AG04450 (cell line): ENCODE measurements at regions not wholly inside any gene's neighbourhood (a gene's known extent, or its start where the extent isn't known, plus 50 kb on each side); places are given as distances from the start of the nearest gene placed in this dataset.

Experiments used
- CTCF ChIA-PET: fragments of 300-600, 350-600 bp; formaldehyde crosslinking; extraction: SDS; loops from one replicate; lab custom pipeline; 2022; ENCODE audit warnings: antibody characterized with exemption, inconsistent platforms; lab: Charles Lee
- POLR2A ChIA-PET: fragments of 350-600 bp; formaldehyde crosslinking; extraction: SDS; loops from one replicate; lab custom pipeline; 2021; ENCODE audit warnings: antibody characterized with exemption, inconsistent platforms; lab: Yijun Ruan, JAX
- DNase-seq: peaks from one replicate; pipeline ENCODE4 v3.0.0-alpha.2; 2011; ENCODE audit warnings: low read depth, low spot score
- H3K27ac ChIP-seq: one replicate; pipeline ENCODE4 v1.5.1; 2012; ENCODE audit warnings: low read depth, low read length, control low read depth
- H3K27me3 ChIP-seq: one replicate; pipeline ENCODE4 v1.6.0; 2012; ENCODE audit warnings: low read length; ENCODE audit not compliant: control insufficient read depth, insufficient read depth
- H3K4me3 ChIP-seq: 2 replicates; pipeline ENCODE4 v1.5.1; 2011; ENCODE audit warnings: mild to moderate bottlenecking, low read depth, low read length, control low read depth
- H3K9me3 ChIP-seq: 2 replicates; pipeline ENCODE4 v1.5.1; 2012; ENCODE audit warnings: low read length; ENCODE audit not compliant: control insufficient read depth, insufficient read depth
- TF ChIP-seq, protein P1 (sequence below): IDR thresholded peaks from 2 replicates; pipeline ENCODE4 v1.5.1; 2011; ENCODE audit warnings: low read depth, low read length, control low read depth, inconsistent platforms

DNA sequence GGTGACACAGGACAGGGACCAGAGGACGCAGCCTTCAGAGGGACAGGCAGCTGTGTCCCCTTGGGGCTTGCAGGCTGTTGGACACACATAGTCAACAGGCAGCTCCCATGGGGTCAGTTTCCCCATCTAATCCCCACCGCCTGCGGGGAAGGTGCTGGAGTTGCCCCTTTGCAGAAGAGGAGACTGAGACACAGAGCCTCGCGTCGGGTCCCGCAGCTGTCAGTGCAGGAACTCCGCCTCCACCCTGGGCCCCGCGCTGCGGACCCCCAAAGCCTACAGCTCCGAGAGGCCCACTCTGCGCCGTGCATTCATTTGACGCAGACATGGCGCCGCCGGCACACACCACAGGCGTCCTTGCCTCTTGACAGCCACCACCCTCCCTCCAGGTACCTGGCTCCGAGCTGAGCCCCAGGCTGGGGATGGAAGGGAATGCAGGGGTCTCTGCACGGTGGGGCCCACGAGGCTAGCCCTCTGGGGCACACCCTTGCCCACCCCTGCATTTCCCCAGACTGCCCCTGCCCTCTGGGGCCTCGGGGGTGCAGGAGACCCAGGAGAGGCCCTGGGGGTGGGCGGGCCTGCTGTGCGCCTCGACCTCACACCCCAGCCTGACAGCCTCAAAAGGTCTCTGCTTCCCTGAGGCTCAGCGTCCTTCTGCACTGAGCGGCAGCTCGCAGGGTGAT lies 88.5 kb upstream of the ACTRT2 start:
- ChIA-PET POLR2A (no interaction called here), CTCF (no interaction called here)
- Histone ChIP-seq H3K9me3 (peaks cover 98% of the 10 kb centered on the region), H3K27me3 (no peaks in the 10 kb centered on the region), H3K27ac (no peak overlapping the region), H3K4me3 (no peak overlapping the region)
- no peak for DNase-seq
- TF ChIP-seq, protein P1, sequence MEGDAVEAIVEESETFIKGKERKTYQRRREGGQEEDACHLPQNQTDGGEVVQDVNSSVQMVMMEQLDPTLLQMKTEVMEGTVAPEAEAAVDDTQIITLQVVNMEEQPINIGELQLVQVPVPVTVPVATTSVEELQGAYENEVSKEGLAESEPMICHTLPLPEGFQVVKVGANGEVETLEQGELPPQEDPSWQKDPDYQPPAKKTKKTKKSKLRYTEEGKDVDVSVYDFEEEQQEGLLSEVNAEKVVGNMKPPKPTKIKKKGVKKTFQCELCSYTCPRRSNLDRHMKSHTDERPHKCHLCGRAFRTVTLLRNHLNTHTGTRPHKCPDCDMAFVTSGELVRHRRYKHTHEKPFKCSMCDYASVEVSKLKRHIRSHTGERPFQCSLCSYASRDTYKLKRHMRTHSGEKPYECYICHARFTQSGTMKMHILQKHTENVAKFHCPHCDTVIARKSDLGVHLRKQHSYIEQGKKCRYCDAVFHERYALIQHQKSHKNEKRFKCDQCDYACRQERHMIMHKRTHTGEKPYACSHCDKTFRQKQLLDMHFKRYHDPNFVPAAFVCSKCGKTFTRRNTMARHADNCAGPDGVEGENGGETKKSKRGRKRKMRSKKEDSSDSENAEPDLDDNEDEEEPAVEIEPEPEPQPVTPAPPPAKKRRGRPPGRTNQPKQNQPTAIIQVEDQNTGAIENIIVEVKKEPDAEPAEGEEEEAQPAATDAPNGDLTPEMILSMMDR: no peak

DNA sequence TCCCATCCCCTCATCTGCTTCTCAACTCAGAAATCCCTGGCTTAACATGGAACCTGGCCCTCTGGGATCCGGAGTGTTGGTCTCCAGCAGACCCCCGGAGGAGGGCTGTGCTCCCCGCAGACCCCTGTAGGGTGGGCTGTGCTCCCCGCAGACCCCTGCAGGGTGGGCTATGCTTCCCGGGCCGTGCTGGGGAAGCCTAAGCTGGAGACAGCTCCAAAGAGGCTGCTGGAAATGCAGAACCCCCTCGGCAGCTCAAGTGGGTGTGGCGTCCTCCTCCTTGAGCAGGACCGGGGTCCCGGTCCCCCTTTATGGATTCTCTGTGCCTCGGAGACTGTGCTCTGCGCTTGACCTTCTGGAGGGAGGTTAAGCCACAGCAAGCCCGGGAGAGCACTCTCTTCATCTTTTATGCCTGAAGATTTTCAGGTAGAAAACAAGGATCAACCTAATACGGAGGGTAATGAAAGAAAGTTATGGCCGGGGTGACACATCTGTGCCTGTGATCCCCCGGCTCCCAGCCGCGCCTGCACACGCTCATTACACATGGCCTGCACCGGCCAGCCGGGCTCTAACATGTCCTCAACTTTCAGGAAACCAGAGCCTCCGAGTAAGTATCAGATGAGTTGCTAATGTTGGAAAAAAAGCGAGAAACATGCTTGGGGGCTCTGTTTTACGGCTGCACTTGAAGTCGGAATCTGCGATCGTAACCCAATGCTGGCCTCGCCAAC lies 87.7 kb upstream of the ACTRT2 start:
- POLR2A ChIA-PET: no interaction called here
- Histone ChIP-seq H3K9me3 (peaks cover 99% of the 10 kb centered on the region), H3K27ac (no peak overlapping the region), H3K4me3 (no peak overlapping the region), H3K27me3 (no peaks in the 10 kb centered on the region)
- TF ChIP-seq, protein P1: no peak
- DNase-seq: no peak
- CTCF ChIA-PET: no interaction called here

DNA sequence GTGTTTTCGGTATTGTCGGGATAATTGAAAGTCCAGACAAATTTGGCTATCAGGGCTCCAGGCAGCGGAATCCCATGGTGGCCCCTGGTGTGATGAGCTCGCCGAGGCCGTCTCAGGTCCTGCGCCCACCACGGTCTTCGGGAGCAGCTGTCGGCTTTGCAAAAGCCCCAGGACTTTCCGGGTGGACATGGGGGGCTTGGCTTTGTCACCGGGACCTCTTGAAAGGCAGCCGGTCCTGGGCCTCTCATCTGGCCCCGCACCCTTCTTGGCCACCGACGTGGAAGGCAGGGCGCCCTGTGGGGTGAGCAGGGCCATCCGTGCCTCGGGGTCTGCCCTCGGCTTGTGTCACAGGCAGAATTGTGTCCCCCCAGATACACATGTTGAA lies 87.1 kb upstream of the ACTRT2 start:
- TF ChIP-seq, protein P1: no peak
- ChIA-PET POLR2A (no interaction called here), CTCF (no interaction called here)
- Histone ChIP-seq H3K4me3 (no peak overlapping the region), H3K27ac (no peak overlapping the region), H3K27me3 (no peaks in the 10 kb centered on the region), H3K9me3 (peaks cover 99% of the 10 kb centered on the region)
- DNase-seq: no peak

DNA sequence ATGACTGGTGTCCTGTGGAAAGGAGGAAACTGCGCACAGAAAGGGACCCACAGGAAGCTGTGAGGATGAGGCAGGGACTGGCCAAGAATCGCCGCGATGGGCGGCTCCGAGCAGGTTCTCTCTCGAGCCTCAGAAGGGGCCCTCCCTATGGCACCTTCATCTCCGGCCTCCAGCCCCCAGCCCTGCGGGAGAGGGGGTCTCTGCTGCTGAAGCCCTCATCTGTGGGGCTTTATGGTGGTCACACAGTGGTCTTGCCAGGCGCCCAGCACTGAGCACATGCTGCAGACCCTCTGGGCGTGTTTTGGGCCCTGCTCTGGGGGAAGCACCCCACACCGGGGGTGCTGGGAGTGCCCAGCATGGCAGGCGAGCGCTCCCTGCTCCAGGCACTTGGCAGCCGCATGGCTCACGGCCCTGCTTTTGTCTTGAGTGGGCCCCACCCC lies 86.6 kb upstream of the ACTRT2 start:
- DNase-seq: no peak
- TF ChIP-seq, protein P1: no peak
- Histone ChIP-seq H3K9me3 (peaks cover 100% of the 10 kb centered on the region), H3K27me3 (no peaks in the 10 kb centered on the region), H3K27ac (no peak overlapping the region), H3K4me3 (no peak overlapping the region)
- CTCF ChIA-PET: no interaction called here
- POLR2A ChIA-PET: no interaction called here

DNA sequence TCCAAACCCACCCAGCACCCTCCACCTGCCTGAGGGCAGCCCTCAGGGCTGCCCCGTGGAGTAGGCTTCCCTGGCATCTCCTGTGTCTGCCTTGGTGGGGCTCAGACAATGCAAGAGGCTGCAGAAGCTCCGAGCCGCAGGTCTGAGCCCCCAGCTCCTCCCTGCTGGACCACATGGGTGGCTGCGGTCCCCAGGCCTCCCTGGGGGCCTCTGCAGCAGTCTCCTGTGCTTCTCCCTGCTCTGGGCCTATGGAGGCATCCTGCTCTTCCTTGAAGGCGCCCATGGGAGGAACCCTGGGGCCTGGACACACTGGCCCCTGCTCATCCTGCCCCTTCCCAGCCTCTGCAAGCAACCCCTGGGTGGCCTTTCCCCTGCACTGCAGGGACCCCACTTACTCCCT lies 86.1 kb upstream of the ACTRT2 start:
- Histone ChIP-seq H3K27ac (no peak overlapping the region), H3K4me3 (no peak overlapping the region), H3K27me3 (no peaks in the 10 kb centered on the region), H3K9me3 (peaks cover 99% of the 10 kb centered on the region)
- CTCF ChIA-PET: no interaction called here
- no peak for DNase-seq
- POLR2A ChIA-PET: no interaction called here
- TF ChIP-seq, protein P1: no peak
